CD14-positive monocyte (primary cell): ENCODE measurements at regions not wholly inside any gene's neighbourhood (a gene's known extent, or its start where the extent isn't known, plus 50 kb on each side); places are given as distances from the start of the nearest gene placed in this dataset.

Experiments
- DNase-seq, 3 donors: peaks; one replicate each; pipeline ENCODE4 v3.0.0-alpha.2; 2011 to 2022
- H2AFZ ChIP-seq: 2 replicates; pipeline ENCODE4 v1.6.0; 2012; ENCODE audit warnings: mild to moderate bottlenecking, low read depth, low read length, inconsistent platforms; ENCODE audit not compliant: insufficient read depth, poor library complexity, severe bottlenecking
- H3K27ac ChIP-seq, 2 donors: 1 replicate in 1 of 2; 2 replicates in 1 of 2; pipeline ENCODE4 v1.5.1; 2012 to 2013; ENCODE audit warnings: low read length in 2 of 2, control low read depth in 1 of 2, inconsistent platforms in 1 of 2, low read depth in 1 of 2, mild to moderate bottlenecking in 1 of 2
- H3K27me3 ChIP-seq, 2 donors: one replicate each; pipeline versions ENCODE4 v1.6.0 to v1.6.1; 2011 to 2013; ENCODE audit warnings: low read length in 2 of 2; ENCODE audit not compliant: control insufficient read depth in 2 of 2, insufficient read depth in 2 of 2
- H3K36me3 ChIP-seq, 2 donors: replicated peaks in 1 of 2; 1 replicate in 1 of 2; 2 replicates in 1 of 2; pipeline versions ENCODE4 v1.5.1 to v1.6.1; 2012 to 2013; ENCODE audit warnings: low read length in 2 of 2, control low read depth in 1 of 2, inconsistent platforms in 1 of 2, mild to moderate bottlenecking in 1 of 2; ENCODE audit not compliant: insufficient read depth in 2 of 2, control insufficient read depth in 1 of 2
- H3K4me1 ChIP-seq, 2 donors: 1 replicate in 1 of 2; 2 replicates in 1 of 2; pipeline versions ENCODE4 v1.5.1 to v1.6.1; 2012 to 2013; ENCODE audit warnings: low read length in 2 of 2, control low read depth in 1 of 2, inconsistent platforms in 1 of 2, mild to moderate bottlenecking in 1 of 2, moderate library complexity in 1 of 2; ENCODE audit not compliant: insufficient read depth in 2 of 2, control insufficient read depth in 1 of 2
- H3K4me2 ChIP-seq: replicated peaks from 2 replicates; pipeline ENCODE3; 2012; ENCODE audit warnings: low read length, moderate library complexity, mild to moderate bottlenecking; ENCODE audit not compliant: poor library complexity, severe bottlenecking; ENCODE audit errors: extremely low read depth
- H3K4me3 ChIP-seq, 3 experiments: fragments of 200-600 bp in 1 of 3; sonication (generic) in 1 of 3; replicated peaks in 1 of 3; 1 replicate in 2 of 3; 2 replicates in 1 of 3; pipeline ENCODE4 v1.5.1; 2011 to 2013; ENCODE audit warnings: low read length in 3 of 3, mild to moderate bottlenecking in 3 of 3, control low read depth in 2 of 3, low read depth in 2 of 3, inconsistent platforms in 1 of 3, moderate library complexity in 1 of 3
- H3K79me2 ChIP-seq: 2 replicates; pipeline ENCODE4 v1.6.0; 2012; ENCODE audit warnings: mild to moderate bottlenecking, control low read depth, inconsistent platforms, low read length, moderate library complexity; ENCODE audit not compliant: insufficient read depth
- H3K9ac ChIP-seq: 2 replicates; pipeline ENCODE4 v1.6.0; 2017; ENCODE audit warnings: low read length, mild to moderate bottlenecking; ENCODE audit not compliant: insufficient read depth, poor library complexity, severe bottlenecking
- H3K9me3 ChIP-seq, 2 donors: replicated peaks in 1 of 2; 1 replicate in 1 of 2; 2 replicates in 1 of 2; pipeline versions ENCODE4 v1.5.1 to v1.6.1; 2012 to 2013; ENCODE audit warnings: low read length in 2 of 2, control low read depth in 1 of 2; ENCODE audit not compliant: control insufficient read depth in 1 of 2, insufficient read depth in 1 of 2
- H4K20me1 ChIP-seq: 2 replicates; pipeline ENCODE4 v1.6.0; 2012; ENCODE audit warnings: mild to moderate bottlenecking, low read length, control low read depth, moderate library complexity; ENCODE audit not compliant: insufficient read depth
- H3K27ac Mint-ChIP-seq, 7 donors: one replicate each; pipeline ENCODE4 v1.8.0; 2020; ENCODE audit warnings: mild to moderate bottlenecking in 7 of 7, mixed read lengths in 7 of 7, moderate library complexity in 6 of 7, inconsistent platforms in 2 of 7
- H3K27me3 Mint-ChIP-seq, 3 donors: one replicate each; pipeline ENCODE4 v1.8.0; 2021 to 2022; ENCODE audit warnings: low read depth in 3 of 3, mild to moderate bottlenecking in 3 of 3, mixed read lengths in 3 of 3, moderate library complexity in 3 of 3, inconsistent platforms in 1 of 3
- H3K36me3 Mint-ChIP-seq, 2 donors: one replicate each; pipeline ENCODE4 v1.8.0; 2020; ENCODE audit warnings: mixed read lengths in 2 of 2, inconsistent platforms in 1 of 2, mild to moderate bottlenecking in 1 of 2
- H3K4me1 Mint-ChIP-seq: one replicate; pipeline ENCODE4 v1.8.0; 2020; ENCODE audit warnings: mild to moderate bottlenecking, mixed read lengths
- H3K4me3 Mint-ChIP-seq, 2 donors: one replicate each; pipeline ENCODE4 v1.8.0; 2020; ENCODE audit warnings: mild to moderate bottlenecking in 2 of 2, mixed read lengths in 2 of 2, moderate library complexity in 1 of 2
- H3K9me3 Mint-ChIP-seq, 7 donors: one replicate each; pipeline ENCODE4 v1.8.0; 2020 to 2022; ENCODE audit warnings: mixed read lengths in 7 of 7, mild to moderate bottlenecking in 6 of 7, moderate library complexity in 6 of 7, inconsistent platforms in 2 of 7
- WGBS: methylation state at CpG from one replicate; pipeline ENCODE4 v1.1.5; 2013; ENCODE audit warnings: missing lambda C conversion rate; ENCODE audit not compliant: insufficient coverage; 5-methylcytosine and 5-hydroxymethylcytosine counted together
- intact Hi-C, 2 donors: fragments of 100-400 bp; cut with micrococcal nuclease; formaldehyde crosslinking; loops; one replicate each; pipeline versions ENCODE4 v1.15.0 to v1.15.1; 2023
- TF ChIP-seq, protein P1 (sequence below): fragments of 200-600 bp; IDR thresholded peaks from one replicate; pipeline ENCODE4 v1.8.0; 2022; ENCODE audit warnings: antibody characterized with exemption, mild to moderate bottlenecking

DNA sequence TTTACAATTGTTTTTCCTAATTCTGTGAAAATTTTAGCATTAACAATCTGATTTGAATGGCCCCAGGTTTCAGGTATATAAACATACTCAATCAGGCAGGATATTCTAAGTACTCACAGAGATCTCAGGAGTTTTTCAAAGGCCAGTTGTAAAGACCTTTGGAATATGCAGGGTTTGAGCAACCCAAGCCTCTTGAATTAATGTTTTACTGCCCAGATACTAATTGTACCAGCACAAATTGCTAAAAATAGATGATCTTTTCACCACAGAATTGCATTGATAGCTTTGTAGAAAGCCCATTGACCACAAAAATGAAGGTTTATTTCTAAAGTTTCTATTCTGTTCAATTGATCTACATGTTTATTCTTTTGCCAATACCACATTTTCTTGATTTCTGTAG, 186.5 kb downstream of the OSTF1 start:
- no peaks in the 10 kb centered on the region for H3K4me1 ChIP-seq

GRCh38 chr9:75282047-75282446, 193.7 kb downstream of the OSTF1 start:
- Histone ChIP-seq H3K27ac (no peak overlapping the region), H3K27me3 (no peaks in the 10 kb centered on the region), H2AFZ (no peak overlapping the region), H3K79me2 (no peaks in the 10 kb centered on the region), H3K9me3 (no peaks in the 10 kb centered on the region), H3K9ac (no peak overlapping the region), H4K20me1 (no peaks in the 10 kb centered on the region), H3K36me3 (no peaks in the 10 kb centered on the region), H3K4me3 (no peak overlapping the region), H3K4me1 (no peaks in the 10 kb centered on the region), H3K4me2 (no peak overlapping the region)
- no peaks in the 10 kb centered on the region for H3K27me3 Mint-ChIP-seq
- peaks cover 0 to 14% (median 4%) of the 10 kb centered on the region in 7 donors for H3K9me3 Mint-ChIP-seq
- no peaks in the 10 kb centered on the region for H3K36me3 Mint-ChIP-seq
- H3K27ac Mint-ChIP-seq, result no peak overlapping the region
- no peak for DNase-seq
- no peaks in the 10 kb centered on the region for H3K4me1 Mint-ChIP-seq
- TF ChIP-seq, protein P1, sequence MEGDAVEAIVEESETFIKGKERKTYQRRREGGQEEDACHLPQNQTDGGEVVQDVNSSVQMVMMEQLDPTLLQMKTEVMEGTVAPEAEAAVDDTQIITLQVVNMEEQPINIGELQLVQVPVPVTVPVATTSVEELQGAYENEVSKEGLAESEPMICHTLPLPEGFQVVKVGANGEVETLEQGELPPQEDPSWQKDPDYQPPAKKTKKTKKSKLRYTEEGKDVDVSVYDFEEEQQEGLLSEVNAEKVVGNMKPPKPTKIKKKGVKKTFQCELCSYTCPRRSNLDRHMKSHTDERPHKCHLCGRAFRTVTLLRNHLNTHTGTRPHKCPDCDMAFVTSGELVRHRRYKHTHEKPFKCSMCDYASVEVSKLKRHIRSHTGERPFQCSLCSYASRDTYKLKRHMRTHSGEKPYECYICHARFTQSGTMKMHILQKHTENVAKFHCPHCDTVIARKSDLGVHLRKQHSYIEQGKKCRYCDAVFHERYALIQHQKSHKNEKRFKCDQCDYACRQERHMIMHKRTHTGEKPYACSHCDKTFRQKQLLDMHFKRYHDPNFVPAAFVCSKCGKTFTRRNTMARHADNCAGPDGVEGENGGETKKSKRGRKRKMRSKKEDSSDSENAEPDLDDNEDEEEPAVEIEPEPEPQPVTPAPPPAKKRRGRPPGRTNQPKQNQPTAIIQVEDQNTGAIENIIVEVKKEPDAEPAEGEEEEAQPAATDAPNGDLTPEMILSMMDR, result no peak
- H3K4me3 Mint-ChIP-seq, result no peak overlapping the region
- intact Hi-C loops, result no loop called here
- WGBS, result no CpG with 5 or more reads among the region's 1 CpG

More for the DNA sequence above, 186.5 kb downstream of the OSTF1 start:
- H3K27ac Mint-ChIP-seq, result no peak overlapping the region
- H3K36me3 ChIP-seq, result no peaks in the 10 kb centered on the region
- no peak overlapping the region for H3K27ac ChIP-seq
- intact Hi-C loops, result no loop called here
- no peaks in the 10 kb centered on the region for H3K27me3 ChIP-seq
- no peaks in the 10 kb centered on the region for H3K79me2 ChIP-seq
- H3K4me2 ChIP-seq, result no peak overlapping the region
- no peak overlapping the region for H3K9ac ChIP-seq
- no peak overlapping the region for H2AFZ ChIP-seq
- H3K9me3 Mint-ChIP-seq, result peaks cover 6 to 22% (median 14%) of the 10 kb centered on the region in 7 donors
- no peak overlapping the region for H3K4me3 Mint-ChIP-seq
- TF ChIP-seq, protein P1, result no peak
- H3K36me3 Mint-ChIP-seq, result no peaks in the 10 kb centered on the region
- H3K4me1 Mint-ChIP-seq, result no peaks in the 10 kb centered on the region
- H4K20me1 ChIP-seq, result no peaks in the 10 kb centered on the region
- peaks cover 1 to 4% (median 3%) of the 10 kb centered on the region in 3 donors for H3K27me3 Mint-ChIP-seq
- no peak overlapping the region for H3K4me3 ChIP-seq
- DNase-seq, result no peak
- H3K9me3 ChIP-seq, result peaks cover 6 to 10% of the 10 kb centered on the region in 2 donors
